GM23248 (cell line): ENCODE measurements at regions not wholly inside any gene's neighbourhood (a gene's known extent, or its start where the extent isn't known, plus 50 kb on each side); places are given as distances from the start of the nearest gene placed in this dataset.

ENCODE experiments used
- EZH2 ChIP-seq: fragments of 200-600 bp; sonication (generic); IDR thresholded peaks from 2 replicates; pipeline ENCODE4 v1.6.1; 2018; ENCODE audit warnings: antibody characterized with exemption, mild to moderate bottlenecking; ENCODE audit not compliant: insufficient read depth, poor library complexity, severe bottlenecking
- EZH2phosphoT487 ChIP-seq: fragments of 200-600 bp; sonication (generic); IDR thresholded peaks from 2 replicates; pipeline ENCODE4 v1.6.1; 2018; ENCODE audit warnings: antibody characterized with exemption, moderate library complexity, mild to moderate bottlenecking, low read depth; ENCODE audit not compliant: insufficient read depth

- TF ChIP-seq EZH2phosphoT487 (no peak), EZH2 (no peak)
Observed at GRCh38 chr9:28930766-28931165, 1357.5 kb upstream of the C9orf72 start.
